PC-9 (cell line): ENCODE measurements at regions not wholly inside any gene's neighbourhood (a gene's known extent, or its start where the extent isn't known, plus 50 kb on each side); places are given as distances from the start of the nearest gene placed in this dataset.

ENCODE experiments used
- BruUV-seq: library from RNA; stranded (reverse); fragments of 400-500 nt; replicated peaks from 2 replicates; lab custom pipeline; 2021; lab: Mats Ljungman, UMichigan
- CTCF ChIA-PET: fragments of 300-600 bp; sonication (Branson Sonifier 250); formaldehyde crosslinking; loops from one replicate; lab custom pipeline; 2022; ENCODE audit warnings: antibody characterized with exemption; lab: Charles Lee
- POLR2A ChIA-PET: fragments of 300-600 bp; sonication (Branson Sonifier 250); formaldehyde crosslinking; loops from one replicate; lab custom pipeline; 2022; ENCODE audit warnings: antibody characterized with exemption; ENCODE audit not compliant: unreplicated experiment; lab: Charles Lee
- DNase-seq, 2 experiments: peaks; one replicate each; pipeline versions ENCODE4 v3.0.0 to v3.0.0-alpha.2; 2015 to 2022; ENCODE audit warnings: mixed read lengths in 1 of 2
- H2AFZ ChIP-seq: fragments of 200-600 bp; sonication (generic); 2 replicates; pipeline ENCODE4 v1.8.1; 2017; ENCODE audit warnings: antibody characterized with exemption
- H3F3A ChIP-seq: fragments of 200-600 bp; sonication (generic); 2 replicates; pipeline ENCODE4 v1.8.1; 2017; ENCODE audit warnings: antibody characterized with exemption, mild to moderate bottlenecking, low read depth; ENCODE audit not compliant: insufficient read depth
- H3K27ac ChIP-seq: fragments of 200-600 bp; sonication (generic); 2 replicates; pipeline ENCODE4 v1.6.1; 2016; ENCODE audit warnings: mixed run types
- H3K27me3 ChIP-seq: fragments of 200-600 bp; sonication (generic); 2 replicates; pipeline ENCODE4 v1.6.1; 2016; ENCODE audit warnings: low read depth, mixed run types; ENCODE audit not compliant: insufficient read depth
- H3K36me3 ChIP-seq: fragments of 200-600 bp; sonication (generic); 2 replicates; pipeline ENCODE4 v1.6.1; 2016; ENCODE audit warnings: low read depth, mixed run types
- H3K4me1 ChIP-seq: fragments of 200-600 bp; sonication (generic); replicated peaks from 2 replicates; pipeline ENCODE4 v1.6.1; 2016; ENCODE audit warnings: mixed run types; ENCODE audit not compliant: insufficient read depth
- H3K4me2 ChIP-seq: fragments of 200-600 bp; sonication (generic); 2 replicates; pipeline ENCODE4 v1.6.1; 2017; ENCODE audit warnings: mixed run types
- H3K4me3 ChIP-seq: fragments of 200-600 bp; sonication (generic); 2 replicates; pipeline ENCODE4 v1.6.1; 2016; ENCODE audit warnings: mixed run types
- H3K79me2 ChIP-seq: fragments of 200-600 bp; sonication (generic); 2 replicates; pipeline ENCODE4 v1.6.1; 2017; ENCODE audit warnings: low read depth, mixed run types
- H3K9me2 ChIP-seq: fragments of 200-600 bp; sonication (generic); 2 replicates; pipeline ENCODE4 v1.8.1; 2017; ENCODE audit warnings: mild to moderate bottlenecking; ENCODE audit not compliant: insufficient read depth
- H3K9me3 ChIP-seq: fragments of 200-600 bp; sonication (generic); 2 replicates; pipeline ENCODE4 v1.8.1; 2016; ENCODE audit warnings: low read depth; ENCODE audit not compliant: insufficient read depth
- H4K20me1 ChIP-seq: fragments of 200-600 bp; sonication (generic); 2 replicates; pipeline ENCODE4 v1.8.1; 2017; ENCODE audit not compliant: insufficient read depth
- EZH2 ChIP-seq: fragments of 200-600 bp; sonication (generic); IDR thresholded peaks from 2 replicates; pipeline ENCODE4 v1.8.0; 2017; ENCODE audit warnings: antibody characterized with exemption, low read depth
- intact Hi-C: fragments of 100-400 bp; cut with micrococcal nuclease; formaldehyde crosslinking; loops from one replicate; pipeline ENCODE4 v1.10.0; 2022; ENCODE audit not compliant: unreplicated experiment
- TF ChIP-seq, protein P1 (sequence below): fragments of 200-600 bp; sonication (generic); conservative IDR thresholded peaks from 2 replicates; pipeline ENCODE4 v1.6.1; 2017; ENCODE audit warnings: mixed run types, antibody characterized with exemption, mild to moderate bottlenecking, moderate library complexity

DNA sequence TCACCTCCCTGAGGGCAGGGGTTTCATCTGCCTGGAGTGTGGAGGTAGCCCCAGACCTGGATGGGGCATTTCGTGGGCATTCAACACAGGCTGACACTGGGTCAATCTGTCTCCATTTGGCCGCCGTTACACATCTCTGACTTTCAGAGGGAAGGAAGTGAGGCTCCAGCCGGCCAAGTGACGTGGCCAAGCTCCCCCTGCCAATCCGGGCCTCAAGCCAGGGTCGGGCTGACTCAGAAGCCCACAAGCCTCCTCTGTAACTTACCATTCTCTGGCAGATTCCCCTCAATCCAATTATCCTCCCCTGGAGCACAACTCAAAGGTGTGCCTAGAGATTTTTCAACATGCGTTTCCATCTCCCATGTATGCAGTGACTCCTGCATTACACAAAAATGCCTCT lies 227.6 kb downstream of the KLF13 start:
- Histone ChIP-seq H2AFZ (no peak overlapping the region), H3K4me1 (no peaks in the 10 kb centered on the region), H3K4me3 (no peak overlapping the region), H3K4me2 (no peak overlapping the region), H3F3A (no peaks in the 10 kb centered on the region), H3K36me3 (no peaks in the 10 kb centered on the region), H3K79me2 (no peaks in the 10 kb centered on the region), H3K9me2 (no peaks in the 10 kb centered on the region), H4K20me1 (no peaks in the 10 kb centered on the region), H3K27me3 (peaks cover 18% of the 10 kb centered on the region), H3K9me3 (no peaks in the 10 kb centered on the region), H3K27ac (no peak overlapping the region)
- POLR2A ChIA-PET = no interaction called here
- intact Hi-C loops = no loop called here
- DNase-seq = no peak
- BruUV-seq = no TSS peak
- CTCF ChIA-PET = no interaction called here
- TF ChIP-seq, protein P1, sequence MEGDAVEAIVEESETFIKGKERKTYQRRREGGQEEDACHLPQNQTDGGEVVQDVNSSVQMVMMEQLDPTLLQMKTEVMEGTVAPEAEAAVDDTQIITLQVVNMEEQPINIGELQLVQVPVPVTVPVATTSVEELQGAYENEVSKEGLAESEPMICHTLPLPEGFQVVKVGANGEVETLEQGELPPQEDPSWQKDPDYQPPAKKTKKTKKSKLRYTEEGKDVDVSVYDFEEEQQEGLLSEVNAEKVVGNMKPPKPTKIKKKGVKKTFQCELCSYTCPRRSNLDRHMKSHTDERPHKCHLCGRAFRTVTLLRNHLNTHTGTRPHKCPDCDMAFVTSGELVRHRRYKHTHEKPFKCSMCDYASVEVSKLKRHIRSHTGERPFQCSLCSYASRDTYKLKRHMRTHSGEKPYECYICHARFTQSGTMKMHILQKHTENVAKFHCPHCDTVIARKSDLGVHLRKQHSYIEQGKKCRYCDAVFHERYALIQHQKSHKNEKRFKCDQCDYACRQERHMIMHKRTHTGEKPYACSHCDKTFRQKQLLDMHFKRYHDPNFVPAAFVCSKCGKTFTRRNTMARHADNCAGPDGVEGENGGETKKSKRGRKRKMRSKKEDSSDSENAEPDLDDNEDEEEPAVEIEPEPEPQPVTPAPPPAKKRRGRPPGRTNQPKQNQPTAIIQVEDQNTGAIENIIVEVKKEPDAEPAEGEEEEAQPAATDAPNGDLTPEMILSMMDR = no peak

DNA sequence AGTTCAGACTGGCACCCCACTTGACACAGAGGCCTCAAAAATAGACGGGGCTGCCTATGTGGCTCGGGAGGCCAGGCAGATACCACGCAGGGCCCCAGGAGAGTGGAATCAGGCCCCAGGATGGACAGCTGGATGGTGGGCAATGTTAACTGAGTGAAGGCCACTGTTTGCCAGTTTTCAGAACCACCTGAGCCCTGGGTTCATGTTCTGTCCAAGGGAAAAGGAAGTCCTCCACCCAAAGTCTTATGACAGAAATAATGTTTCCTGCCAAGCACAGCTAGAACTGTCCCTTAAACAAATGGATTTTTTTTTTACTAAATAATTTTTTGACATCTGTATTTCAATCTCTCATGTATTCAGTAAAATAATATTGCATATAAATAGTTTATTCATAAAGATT lies 228.4 kb downstream of the KLF13 start:
- H2AFZ ChIP-seq = no peak overlapping the region
- no TSS peak for BruUV-seq
- H4K20me1 ChIP-seq = no peaks in the 10 kb centered on the region
- DNase-seq = no peak
- no peaks in the 10 kb centered on the region for H3K9me3 ChIP-seq
- H3K27ac ChIP-seq = no peak overlapping the region
- no peaks in the 10 kb centered on the region for H3K9me2 ChIP-seq
- H3K4me1 ChIP-seq = no peaks in the 10 kb centered on the region
- TF ChIP-seq, protein P1 = no peak
- TF ChIP-seq EZH2 = no peak
- H3K36me3 ChIP-seq = no peaks in the 10 kb centered on the region
- no peaks in the 10 kb centered on the region for H3K79me2 ChIP-seq
- H3K4me2 ChIP-seq = no peak overlapping the region
- POLR2A ChIA-PET = no interaction called here
- peaks cover 18% of the 10 kb centered on the region for H3K27me3 ChIP-seq
- intact Hi-C loops = no loop called here
- H3K4me3 ChIP-seq = no peak overlapping the region
- CTCF ChIA-PET = no interaction called here
- no peaks in the 10 kb centered on the region for H3F3A ChIP-seq

DNA sequence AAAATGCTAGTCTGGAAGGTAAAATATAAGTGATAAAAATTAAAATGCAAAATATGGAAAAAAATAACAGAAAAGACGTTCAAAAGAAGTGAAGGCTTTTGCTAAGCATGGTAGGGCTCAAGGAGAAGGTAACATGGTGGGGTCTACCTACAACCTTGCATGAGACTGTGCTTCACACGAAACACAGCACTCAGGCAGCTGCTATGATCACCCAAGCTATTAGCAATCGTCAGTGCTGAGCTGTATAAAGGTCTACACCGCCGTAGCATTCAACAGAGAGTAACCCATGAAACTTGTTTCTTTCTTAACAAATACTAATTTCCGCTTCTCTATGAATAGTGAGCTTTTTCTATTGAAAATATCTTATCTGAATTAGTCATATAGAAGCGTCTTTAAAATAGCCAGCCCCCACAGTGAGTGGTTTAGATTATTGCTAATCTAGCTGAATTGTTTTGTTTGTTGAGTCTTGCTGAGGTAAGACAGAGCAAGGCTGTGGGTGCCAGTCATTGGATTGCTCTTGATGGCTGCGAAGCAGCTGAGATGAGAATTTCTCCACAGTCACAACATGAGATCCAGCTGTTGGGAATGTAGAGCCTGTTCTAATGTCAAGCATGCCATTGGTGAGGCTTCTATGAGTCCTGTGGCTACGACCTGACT lies 230.0 kb downstream of the KLF13 start:
- no peaks in the 10 kb centered on the region for H3K36me3 ChIP-seq
- H4K20me1 ChIP-seq = no peaks in the 10 kb centered on the region
- H3K9me3 ChIP-seq = no peaks in the 10 kb centered on the region
- DNase-seq = no peak
- BruUV-seq = no TSS peak
- H3K4me3 ChIP-seq = no peak overlapping the region
- H3K4me1 ChIP-seq = no peaks in the 10 kb centered on the region
- no peaks in the 10 kb centered on the region for H3K9me2 ChIP-seq
- H3K27ac ChIP-seq = no peak overlapping the region
- ChIA-PET CTCF (no interaction called here), POLR2A (no interaction called here)
- TF ChIP-seq, protein P1 = no peak
- no peak for TF ChIP-seq EZH2
- H2AFZ ChIP-seq = no peak overlapping the region
- peaks cover 16% of the 10 kb centered on the region for H3K27me3 ChIP-seq
- intact Hi-C loops = no loop called here
- H3K4me2 ChIP-seq = no peak overlapping the region
- H3F3A ChIP-seq = no peaks in the 10 kb centered on the region
- H3K79me2 ChIP-seq = no peaks in the 10 kb centered on the region
